UCSD-AML1 (cell line): ENCODE measurements at regions not wholly inside any gene's neighbourhood (a gene's known extent, or its start where the extent isn't known, plus 50 kb on each side); places are given as distances from the start of the nearest gene placed in this dataset.

Experiments
- DNase-seq: peaks from one replicate; lab custom pipeline; 2025; ENCODE audit not compliant: unreplicated experiment; lab: John Stamatoyannopoulos, UW

GRCh38 chr18:59758837-59759236 is 61.6 kb upstream of the CCBE1 start:
- no peak for DNase-seq

- DNase-seq, result no peak
Observed at GRCh38 chr18:59758106-59758505, 60.9 kb upstream of the CCBE1 start.

GRCh38 chr18:59752666-59753065 is 55.4 kb upstream of the CCBE1 start:
- DNase-seq, result no peak

- no peak for DNase-seq
Observed at GRCh38 chr18:59751186-59751585, 54.0 kb upstream of the CCBE1 start.

- no peak for DNase-seq
Observed at GRCh38 chr18:59748628-59749360, 51.6 kb upstream of the CCBE1 start.
